Ovary (tissue), 7 donors: ENCODE measurements at regions not wholly inside any gene's neighbourhood (a gene's known extent, or its start where the extent isn't known, plus 50 kb on each side); places are given as distances from the start of the nearest gene placed in this dataset.
"Not testable (repeated sequence)": the region's sequence is repeated elsewhere in the genome, so short reads cannot be mapped to it uniquely, and the experiment has no call there.

Source experiments
- DNase-seq, 5 donors: peaks; one replicate each; pipeline ENCODE4 v3.0.0-alpha.2; 2019 to 2020
- H3K27ac ChIP-seq, 2 donors: fragments of 200-600 bp; one replicate each; pipeline versions ENCODE4 v1.5.1 to v1.8.0; 2019 to 2022
- H3K27me3 ChIP-seq: fragments of 200-600 bp; one replicate; pipeline ENCODE4 v1.8.0; 2022
- H3K36me3 ChIP-seq: fragments of 200-600 bp; sonication (generic); one replicate; pipeline ENCODE4 v1.5.1; 2019
- H3K4me1 ChIP-seq: one replicate; pipeline ENCODE4 v1.8.1; 2013; ENCODE audit warnings: mild to moderate bottlenecking, moderate library complexity; ENCODE audit not compliant: insufficient read depth
- H3K4me3 ChIP-seq: fragments of 200-600 bp; sonication (generic); one replicate; pipeline ENCODE4 v1.5.1; 2017
- H3K9me3 ChIP-seq, 2 donors: fragments of 200-600 bp in 1 of 2; sonication (generic) in 1 of 2; one replicate each; pipeline versions ENCODE4 v1.5.1 to v1.8.1; 2013 to 2019; ENCODE audit warnings: mild to moderate bottlenecking in 1 of 2, moderate library complexity in 1 of 2
- CTCF ChIP-seq, 3 donors: fragments of 450-650 bp in 2 of 3; fragments of 200-600 bp in 1 of 3; IDR thresholded peaks; one replicate each; pipeline versions ENCODE4 v1.5.1 to v1.8.0; 2016 to 2022; ENCODE audit warnings: antibody characterized with exemption in 3 of 3, mild to moderate bottlenecking in 1 of 3
- EP300 ChIP-seq: sonication (generic); formaldehyde crosslinking; IDR thresholded peaks from one replicate; pipeline ENCODE4 v1.6.1; 2017; ENCODE audit warnings: antibody characterized with exemption
- POLR2A ChIP-seq: fragments of 450-650 bp; IDR thresholded peaks from one replicate; pipeline ENCODE4 v1.6.1; 2017; ENCODE audit warnings: antibody characterized with exemption, mild to moderate bottlenecking, moderate library complexity
- WGBS, 3 donors: extraction: QIAGEN DNeasy Blood & Tissue Kit in 1 of 3; methylation state at CpG; one replicate each; pipeline versions ENCODE4 v1.1.5 to v1.1.7; 2013 to 2017; 5-methylcytosine and 5-hydroxymethylcytosine counted together
- intact Hi-C, 4 donors: fragments of 100-400 bp; cut with DNase I; formaldehyde crosslinking; loops; one replicate each; pipeline versions ENCODE4 v1.11.0 to v1.15.1; 2022 to 2023
- donor health status: DM: no; HTN: no; CAD: no; lungs with moderate emphysema.
- donor health status: DM: no; HTN: no; CAD: no.
- donor health status: Bipolar disorder and iron deficiency.
- donor health status: DM: no; HTN: no; CAD: no.
- donor health status: DM: yes; HTN: yes; CAD: no.

DNA sequence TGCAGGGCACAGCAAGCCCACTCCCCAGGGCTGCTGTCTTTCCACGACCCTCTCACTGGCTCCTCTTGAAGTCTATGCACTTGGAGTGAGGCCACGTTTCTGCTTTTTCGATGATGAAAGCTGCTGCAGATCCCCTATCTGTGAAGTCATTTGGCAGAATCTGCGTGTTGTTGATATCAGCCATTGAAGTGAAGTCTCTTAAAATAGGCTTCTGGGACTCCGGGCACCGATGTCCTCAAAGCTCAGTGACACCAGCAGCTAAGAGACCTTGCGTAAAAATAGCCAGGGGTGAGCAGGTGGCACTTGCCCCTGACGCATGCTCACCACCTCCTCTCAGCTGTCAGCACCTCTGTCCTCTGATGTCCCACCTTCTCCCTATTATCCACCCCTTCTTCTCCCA is 89.4 kb upstream of the FHL2 start:
- peaks cover 33% of the 10 kb centered on the region for H3K4me1 ChIP-seq
- intact Hi-C loops: no loop called here
- TF ChIP-seq EP300: no peak
- no peak for TF ChIP-seq POLR2A
- no peak for TF ChIP-seq CTCF (IDR thresholded peaks at IDR 0.05)
- no peaks in the 10 kb centered on the region for H3K9me3 ChIP-seq
- peak overlapping the region; percentile 66 to 89 for H3K27ac ChIP-seq
- DNase-seq: no peak
- 81 to 84% (median 84%) methylated on average over 8 of the region's 8 CpGs for WGBS, 3 donors
- H3K36me3 ChIP-seq: no peaks in the 10 kb centered on the region
- H3K4me3 ChIP-seq: no peak overlapping the region
- no peaks in the 10 kb centered on the region for H3K27me3 ChIP-seq

GRCh38 chr2:105487142-105488069 is 88.6 kb upstream of the FHL2 start:
- no peak overlapping the region for H3K4me3 ChIP-seq
- DNase-seq: peak; percentile 52 to 93 (median 86)
- no peak for TF ChIP-seq POLR2A
- no peak for TF ChIP-seq EP300
- TF ChIP-seq CTCF (IDR thresholded peaks at IDR 0.05): no peak
- H3K27me3 ChIP-seq: no peaks in the 10 kb centered on the region
- intact Hi-C loops: no loop called here
- WGBS, 3 donors: 24 to 44% (median 26%) methylated on average over 21 of the region's 21 CpGs
- H3K4me1 ChIP-seq: peaks cover 33% of the 10 kb centered on the region
- no peaks in the 10 kb centered on the region for H3K9me3 ChIP-seq
- no peaks in the 10 kb centered on the region for H3K36me3 ChIP-seq
- H3K27ac ChIP-seq: peak overlapping the region; percentile 66 to 89

DNA sequence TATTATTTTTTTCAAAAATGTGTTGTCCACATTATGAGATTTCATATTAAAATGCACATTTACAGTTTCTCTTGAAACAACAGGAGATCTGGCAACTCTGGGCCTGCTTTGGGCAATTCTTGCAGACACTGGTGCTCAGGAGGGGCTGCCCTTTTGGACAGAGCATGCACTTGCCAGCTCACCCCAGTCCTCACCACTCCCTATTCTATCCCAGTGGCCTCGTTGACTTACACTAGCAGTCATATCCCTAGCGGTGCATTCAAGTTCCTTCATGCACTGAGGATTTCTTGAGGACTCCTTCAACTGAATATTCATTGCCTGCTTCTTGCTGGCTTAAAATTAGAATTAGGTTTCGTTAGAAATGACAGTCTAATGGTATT is 87.9 kb upstream of the FHL2 start:
- WGBS, 3 donors: 34 to 45% (median 45%) methylated on average over 3 of the region's 3 CpGs
- no peak for DNase-seq
- no peak overlapping the region for H3K4me3 ChIP-seq
- H3K36me3 ChIP-seq: no peaks in the 10 kb centered on the region
- TF ChIP-seq EP300: no peak
- peak in 1 of 3 donors; percentile 14 for TF ChIP-seq CTCF (IDR thresholded peaks at IDR 0.05)
- TF ChIP-seq POLR2A: no peak
- no peaks in the 10 kb centered on the region for H3K9me3 ChIP-seq
- H3K27ac ChIP-seq: peak overlapping the region in 1 of 2 donors; percentile 89
- H3K4me1 ChIP-seq: peaks cover 33% of the 10 kb centered on the region
- no peaks in the 10 kb centered on the region for H3K27me3 ChIP-seq
- intact Hi-C loops: no loop called here

- TF ChIP-seq POLR2A (no peak), EP300 (no peak), CTCF (IDR thresholded peaks at IDR 0.05) (no peak)
- no peak for DNase-seq
- no peaks in the 10 kb centered on the region for H3K4me1 ChIP-seq
- no peaks in the 10 kb centered on the region for H3K27me3 ChIP-seq
- no peak overlapping the region for H3K4me3 ChIP-seq
- intact Hi-C loops: no loop called here
- H3K9me3 ChIP-seq: no peaks in the 10 kb centered on the region
- 76 to 82% (median 81%) methylated on average over 2 of the region's 2 CpGs for WGBS, 3 donors
- H3K27ac ChIP-seq: no peak overlapping the region
- no peaks in the 10 kb centered on the region for H3K36me3 ChIP-seq
Observed at GRCh38 chr2:105478670-105479069, 79.8 kb upstream of the FHL2 start.

DNA sequence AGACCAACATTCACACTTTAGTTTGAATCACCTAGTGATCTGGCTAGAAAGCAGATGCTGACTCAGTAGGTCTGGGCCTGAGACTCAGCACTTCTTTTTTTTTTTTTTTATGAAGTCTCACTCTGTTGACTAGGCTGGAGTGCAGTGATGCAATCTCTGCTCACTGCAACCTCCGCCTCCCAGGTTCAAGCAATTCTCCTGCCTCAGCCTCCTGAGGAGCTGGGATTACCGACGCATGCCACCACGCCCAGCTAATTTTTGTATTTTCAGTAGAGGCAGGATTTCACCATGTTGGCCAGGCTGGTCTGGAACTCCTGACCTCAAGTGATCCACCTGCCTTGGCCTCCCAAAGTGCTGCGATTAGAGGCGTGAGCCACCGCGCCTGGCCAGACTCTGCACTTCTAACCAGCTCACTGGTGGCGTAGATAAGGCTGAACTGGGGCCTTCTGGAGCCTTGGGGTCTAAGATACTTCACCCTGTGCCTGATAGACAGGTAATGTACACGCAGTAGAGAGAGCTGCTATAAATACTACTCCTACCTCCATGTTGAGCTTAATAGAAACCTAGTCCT is 78.3 kb upstream of the FHL2 start:
- H3K4me1 ChIP-seq, H3K27ac ChIP-seq, H3K27me3 ChIP-seq, H3K9me3 ChIP-seq, intact Hi-C loops, H3K36me3 ChIP-seq, H3K4me3 ChIP-seq, DNase-seq: not testable (repeated sequence)
- 95 to 98% (median 97%) methylated on average over 10 of the region's 10 CpGs for WGBS, 3 donors
